A549 (cell line): ENCODE measurements at regions not wholly inside any gene's neighbourhood (a gene's known extent, or its start where the extent isn't known, plus 50 kb on each side); places are given as distances from the start of the nearest gene placed in this dataset.

Experiments used
- ATAC-seq, 2 experiments: fragments of 200-7000 bp in 1 of 2; fragments of >200 bp in 1 of 2; cut with Nextera tagmentation in 1 of 2; cut with Tn5 transposase in 1 of 2; 3 replicates each; pipeline versions ENCODE4 v1.8.0 to v1.9.1; 2018 to 2020; ENCODE audit warnings: mild to moderate bottlenecking in 1 of 2, moderate library complexity in 1 of 2
- CTCF ChIA-PET: fragments of 300-600 bp; sonication (Branson Sonifier 250); formaldehyde crosslinking; extraction: SDS; loops from one replicate; lab custom pipeline; 2021; ENCODE audit warnings: antibody characterized with exemption, inconsistent platforms; lab: Yijun Ruan, JAX
- POLR2A ChIA-PET: fragments of 350-600 bp; formaldehyde crosslinking; extraction: SDS; loops from one replicate; lab custom pipeline; 2021; ENCODE audit warnings: antibody characterized with exemption, inconsistent platforms; lab: Yijun Ruan, JAX
- DNase-seq, 2 experiments: peaks; one replicate each; pipeline versions ENCODE4 v3.0.0 to v3.0.0-alpha.2; 2011 to 2016; ENCODE audit warnings: low read depth in 1 of 2, low spot score in 1 of 2
- FAIRE-seq: peaks from 2 replicates; lab custom pipeline; 2011; peaks lifted over from hg19 to GRCh38; lab: Jason Lieb, UNC
- H3K27ac ChIP-seq, 2 experiments: fragments of >200 bp; sonication (Bioruptor Twin); formaldehyde crosslinking; 3 replicates each; pipeline ENCODE4 v1.5.1; 2016 to 2017
- H3K4me1 ChIP-seq: fragments of >200 bp; sonication (Bioruptor Twin); formaldehyde crosslinking; 3 replicates; pipeline ENCODE4 v1.6.1; 2016
- H3K4me2 ChIP-seq: fragments of >200 bp; sonication (Bioruptor Twin); formaldehyde crosslinking; 3 replicates; pipeline ENCODE4 v1.6.1; 2016
- H3K4me3 ChIP-seq: fragments of >200 bp; sonication (Bioruptor Twin); formaldehyde crosslinking; 3 replicates; pipeline ENCODE4 v1.5.1; 2016
- H3K9me3 ChIP-seq: fragments of >200 bp; sonication (Bioruptor Twin); formaldehyde crosslinking; 3 replicates; pipeline ENCODE4 v1.6.1; 2016
- EHF ChIP-seq: fragments of 250-450 bp; sonication (Bioruptor Pico); IDR thresholded peaks from 2 replicates; pipeline ENCODE4 v1.5.0; 2020; ENCODE audit warnings: mild to moderate bottlenecking
- FOSB ChIP-seq: fragments of 250-450 bp; sonication (Bioruptor Pico); IDR thresholded peaks from 2 replicates; pipeline ENCODE4 v1.5.0; 2020; ENCODE audit warnings: mild to moderate bottlenecking, moderate library complexity
- FOSL2 ChIP-seq, 2 experiments: fragments of 450-650 bp in 1 of 2; fragments of >200 bp in 1 of 2; sonication (Bioruptor Twin) in 1 of 2; formaldehyde crosslinking; IDR thresholded peaks; 2 replicates each; pipeline versions ENCODE4 v1.5.0 to v1.6.1; 2016 to 2020; ENCODE audit warnings: mild to moderate bottlenecking in 1 of 2, moderate library complexity in 1 of 2
- GATA3 ChIP-seq: IDR thresholded peaks from 2 replicates; pipeline ENCODE4 v1.6.1; 2012; ENCODE audit warnings: borderline replicate concordance
- HDAC2 ChIP-seq: fragments of 200-600 bp; sonication (generic); IDR thresholded peaks from 2 replicates; pipeline ENCODE4 v1.6.1; 2016
- HOXB5 ChIP-seq: fragments of 250-450 bp; sonication (Bioruptor Pico); IDR thresholded peaks from 2 replicates; pipeline ENCODE4 v1.5.0; 2020; ENCODE audit warnings: mild to moderate bottlenecking, moderate library complexity
- KDM1A ChIP-seq: fragments of 200-600 bp; sonication (generic); IDR thresholded peaks from 2 replicates; pipeline ENCODE4 v1.6.1; 2016; ENCODE audit warnings: low read depth, mild to moderate bottlenecking
- PHF8 ChIP-seq: fragments of 200-600 bp; sonication (generic); IDR thresholded peaks from 2 replicates; pipeline ENCODE4 v1.6.1; 2016; ENCODE audit warnings: low read depth, mild to moderate bottlenecking, antibody characterized with exemption, moderate library complexity, borderline replicate concordance
- POLR2A ChIP-seq: IDR thresholded peaks from 2 replicates; pipeline ENCODE4 v1.6.1; 2012; ENCODE audit warnings: mild to moderate bottlenecking, low read length
- RCOR1 ChIP-seq: fragments of 150-350 bp; IDR thresholded peaks from 2 replicates; pipeline ENCODE4 v1.6.1; 2014; ENCODE audit warnings: antibody characterized with exemption, low read length, low read depth
- RFX5 ChIP-seq: fragments of 450-650 bp; IDR thresholded peaks from 2 replicates; pipeline ENCODE4 v1.7.1; 2014; ENCODE audit warnings: antibody characterized with exemption, mild to moderate bottlenecking, moderate library complexity
- SMC3 ChIP-seq: fragments of >200 bp; sonication (Bioruptor Twin); formaldehyde crosslinking; IDR thresholded peaks from 3 replicates; pipeline ENCODE4 v1.6.1; 2018; ENCODE audit warnings: inconsistent platforms
- ZFP36 ChIP-seq: fragments of 450-650 bp; IDR thresholded peaks from 2 replicates; pipeline ENCODE4 v1.6.1; 2014; ENCODE audit warnings: borderline replicate concordance; ENCODE audit not compliant: partially characterized antibody
- ZSCAN20 ChIP-seq: fragments of 250-450 bp; sonication (Bioruptor Pico); IDR thresholded peaks from 2 replicates; pipeline ENCODE4 v1.8.0; 2022; ENCODE audit warnings: mild to moderate bottlenecking, moderate library complexity
- WGBS: methylation state at CpG from one replicate; pipeline ENCODE4 v1.1.6; 2017; ENCODE audit errors: missing lambda C conversion rate; 5-methylcytosine and 5-hydroxymethylcytosine counted together
- TF ChIP-seq, protein P1 (sequence below): IDR thresholded peaks from 2 replicates; pipeline ENCODE4 v1.6.1; 2012
- TF ChIP-seq, protein P2 (sequence below): fragments of >200 bp; sonication (Bioruptor Twin); formaldehyde crosslinking; IDR thresholded peaks from 3 replicates; pipeline ENCODE4 v1.6.1; 2016
- TF ChIP-seq, protein P3 (sequence below): IDR thresholded peaks from 2 replicates; pipeline ENCODE4 v1.6.1; 2012; ENCODE audit warnings: low read depth, borderline replicate concordance
- TF ChIP-seq, protein P4 (sequence below): fragments of >200 bp; sonication (Bioruptor Twin); formaldehyde crosslinking; IDR thresholded peaks from 3 replicates; pipeline ENCODE4 v1.5.1; 2016

DNA sequence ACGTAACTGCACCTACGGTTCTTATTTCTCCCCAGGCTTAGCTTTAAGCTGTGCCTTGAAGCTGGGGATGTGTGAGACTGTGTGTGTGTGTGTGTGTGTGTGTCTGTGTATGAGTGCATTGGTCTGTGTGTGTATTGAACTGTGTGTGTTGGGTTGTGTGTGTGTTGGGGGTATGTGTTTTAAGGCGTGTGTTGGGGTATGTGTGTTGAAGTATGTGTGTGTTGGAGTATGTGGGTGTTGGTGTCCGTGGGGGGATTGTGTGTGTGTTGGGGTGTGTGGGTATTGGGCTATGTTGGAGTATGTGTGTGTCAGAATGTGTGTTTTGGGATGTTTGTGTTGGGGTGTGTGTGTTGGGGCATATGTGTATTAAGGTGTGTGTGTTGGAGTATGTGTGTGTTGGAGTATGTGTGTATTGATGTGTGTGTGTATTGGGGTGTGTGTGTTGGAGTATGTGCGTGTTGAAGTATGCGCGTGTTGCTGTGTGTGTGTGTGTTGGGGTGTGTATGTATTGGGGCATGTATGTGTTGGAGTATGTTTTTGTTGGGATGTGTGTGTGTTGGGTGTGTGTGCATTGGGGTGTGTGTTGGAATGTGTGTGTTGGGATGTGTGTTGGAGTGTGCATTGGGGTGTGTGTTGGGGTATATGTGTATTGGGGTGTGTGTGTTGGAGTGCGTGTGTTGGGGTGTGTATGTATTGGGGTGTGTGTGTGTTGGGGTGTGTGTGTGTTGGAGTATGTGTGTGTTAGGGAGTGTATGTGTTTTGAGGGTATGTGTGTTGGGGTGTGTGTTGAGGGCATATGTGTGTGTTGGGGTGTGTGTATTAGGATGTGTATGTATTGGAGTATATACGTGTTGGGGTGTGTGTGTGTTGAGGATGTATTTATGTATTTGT is 76.4 kb downstream of the LSM3 start:
- ATAC-seq (no peak), DNase-seq (no peak)

DNA sequence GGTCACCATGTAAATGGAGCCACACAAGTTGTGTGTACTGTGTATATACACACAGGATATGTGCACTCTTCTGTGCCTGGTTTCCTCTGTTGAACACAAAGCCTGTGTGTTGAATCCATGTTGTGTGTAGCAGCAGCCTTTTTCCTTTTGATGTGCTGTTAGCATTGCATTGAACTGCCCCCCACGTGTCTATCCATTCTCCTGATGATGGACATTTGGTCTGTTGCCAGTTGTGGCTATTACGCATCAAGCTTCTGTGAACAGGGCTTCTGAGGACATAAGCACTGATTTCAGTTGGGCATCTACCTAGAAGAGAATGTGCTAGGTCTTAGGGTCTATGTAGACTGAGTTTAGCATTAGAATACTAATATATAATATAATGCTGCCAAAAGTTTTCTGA is 77.4 kb downstream of the LSM3 start:
- no peak for TF ChIP-seq HOXB5 (CRISPR knock-in tag)
- TF ChIP-seq, protein P1, sequence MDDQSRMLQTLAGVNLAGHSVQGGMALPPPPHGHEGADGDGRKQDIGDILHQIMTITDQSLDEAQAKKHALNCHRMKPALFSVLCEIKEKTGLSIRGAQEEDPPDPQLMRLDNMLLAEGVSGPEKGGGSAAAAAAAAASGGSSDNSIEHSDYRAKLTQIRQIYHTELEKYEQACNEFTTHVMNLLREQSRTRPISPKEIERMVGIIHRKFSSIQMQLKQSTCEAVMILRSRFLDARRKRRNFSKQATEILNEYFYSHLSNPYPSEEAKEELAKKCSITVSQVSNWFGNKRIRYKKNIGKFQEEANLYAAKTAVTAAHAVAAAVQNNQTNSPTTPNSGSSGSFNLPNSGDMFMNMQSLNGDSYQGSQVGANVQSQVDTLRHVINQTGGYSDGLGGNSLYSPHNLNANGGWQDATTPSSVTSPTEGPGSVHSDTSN: no peak
- TF ChIP-seq FOSL2 (IDR thresholded peaks at IDR 0.05): no peak
- no peak for TF ChIP-seq FOSL2 (CRISPR knock-in tag; IDR thresholded peaks at IDR 0.05)
- TF ChIP-seq, protein P2, sequence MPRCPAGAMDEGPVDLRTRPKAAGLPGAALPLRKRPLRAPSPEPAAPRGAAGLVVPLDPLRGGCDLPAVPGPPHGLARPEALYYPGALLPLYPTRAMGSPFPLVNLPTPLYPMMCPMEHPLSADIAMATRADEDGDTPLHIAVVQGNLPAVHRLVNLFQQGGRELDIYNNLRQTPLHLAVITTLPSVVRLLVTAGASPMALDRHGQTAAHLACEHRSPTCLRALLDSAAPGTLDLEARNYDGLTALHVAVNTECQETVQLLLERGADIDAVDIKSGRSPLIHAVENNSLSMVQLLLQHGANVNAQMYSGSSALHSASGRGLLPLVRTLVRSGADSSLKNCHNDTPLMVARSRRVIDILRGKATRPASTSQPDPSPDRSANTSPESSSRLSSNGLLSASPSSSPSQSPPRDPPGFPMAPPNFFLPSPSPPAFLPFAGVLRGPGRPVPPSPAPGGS: no peak
- TF ChIP-seq RCOR1: no peak
- TF ChIP-seq RFX5: no peak
- no peak for TF ChIP-seq SMC3
- TF ChIP-seq POLR2A: no peak
- TF ChIP-seq, protein P3, sequence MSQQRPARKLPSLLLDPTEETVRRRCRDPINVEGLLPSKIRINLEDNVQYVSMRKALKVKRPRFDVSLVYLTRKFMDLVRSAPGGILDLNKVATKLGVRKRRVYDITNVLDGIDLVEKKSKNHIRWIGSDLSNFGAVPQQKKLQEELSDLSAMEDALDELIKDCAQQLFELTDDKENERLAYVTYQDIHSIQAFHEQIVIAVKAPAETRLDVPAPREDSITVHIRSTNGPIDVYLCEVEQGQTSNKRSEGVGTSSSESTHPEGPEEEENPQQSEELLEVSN: no peak
- no peak for TF ChIP-seq ZFP36
- TF ChIP-seq, protein P4, sequence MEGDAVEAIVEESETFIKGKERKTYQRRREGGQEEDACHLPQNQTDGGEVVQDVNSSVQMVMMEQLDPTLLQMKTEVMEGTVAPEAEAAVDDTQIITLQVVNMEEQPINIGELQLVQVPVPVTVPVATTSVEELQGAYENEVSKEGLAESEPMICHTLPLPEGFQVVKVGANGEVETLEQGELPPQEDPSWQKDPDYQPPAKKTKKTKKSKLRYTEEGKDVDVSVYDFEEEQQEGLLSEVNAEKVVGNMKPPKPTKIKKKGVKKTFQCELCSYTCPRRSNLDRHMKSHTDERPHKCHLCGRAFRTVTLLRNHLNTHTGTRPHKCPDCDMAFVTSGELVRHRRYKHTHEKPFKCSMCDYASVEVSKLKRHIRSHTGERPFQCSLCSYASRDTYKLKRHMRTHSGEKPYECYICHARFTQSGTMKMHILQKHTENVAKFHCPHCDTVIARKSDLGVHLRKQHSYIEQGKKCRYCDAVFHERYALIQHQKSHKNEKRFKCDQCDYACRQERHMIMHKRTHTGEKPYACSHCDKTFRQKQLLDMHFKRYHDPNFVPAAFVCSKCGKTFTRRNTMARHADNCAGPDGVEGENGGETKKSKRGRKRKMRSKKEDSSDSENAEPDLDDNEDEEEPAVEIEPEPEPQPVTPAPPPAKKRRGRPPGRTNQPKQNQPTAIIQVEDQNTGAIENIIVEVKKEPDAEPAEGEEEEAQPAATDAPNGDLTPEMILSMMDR: no peak
- no peak for TF ChIP-seq PHF8
- no peak for TF ChIP-seq GATA3
- ATAC-seq (peak in 1 of 2 experiments; percentile 11; a peak in 2 of 6 replicates), FAIRE-seq (no peak)

More for the DNA sequence above, 76.4 kb downstream of the LSM3 start:
- no peaks in the 10 kb centered on the region for H3K9me3 ChIP-seq
- TF ChIP-seq FOSB (no peak), KDM1A (no peak), ZSCAN20 (CRISPR knock-in tag) (no peak), EHF (CRISPR knock-in tag) (no peak), HDAC2 (no peak)
- TF ChIP-seq, protein P2: no peak
- H3K27ac ChIP-seq: no peak overlapping the region
- FAIRE-seq: no peak
- H3K4me2 ChIP-seq: no peak overlapping the region
- H3K4me1 ChIP-seq: no peaks in the 10 kb centered on the region
- ChIA-PET POLR2A (no interaction called here), CTCF (interaction anchor here (0.5 to 8.9 kb wide), 2 partner anchors 212 to 1085 kb away, joined by 3 to 101 read pairs; no protein-coding TSS in a partner anchor)
- 53% methylated on average over 9 of the region's 9 CpGs for WGBS
- H3K4me3 ChIP-seq: no peak overlapping the region

More for the DNA sequence above, 77.4 kb downstream of the LSM3 start:
- H3K4me1 ChIP-seq: no peaks in the 10 kb centered on the region
- no peak overlapping the region for H3K27ac ChIP-seq
- ChIA-PET POLR2A (no interaction called here), CTCF (interaction anchor here (0.8 to 12.3 kb wide), 5 partner anchors 30 to 293 kb away, joined by 3 to 173 read pairs (median 3); no protein-coding TSS in a partner anchor)
- DNase-seq: no peak
- no peak overlapping the region for H3K4me2 ChIP-seq
- no peak overlapping the region for H3K4me3 ChIP-seq
- WGBS: 47% methylated on average over 2 of the region's 2 CpGs
- no peaks in the 10 kb centered on the region for H3K9me3 ChIP-seq
